ENCODE measurements at regions not wholly inside any gene's neighbourhood (a gene's known extent, or its start where the extent isn't known, plus 50 kb on each side); places are given as distances from the start of the nearest gene placed in this dataset.
"Not testable (repeated sequence)": the region's sequence is repeated elsewhere in the genome, so short reads cannot be mapped to it uniquely, and the experiment has no call there.

DNA sequence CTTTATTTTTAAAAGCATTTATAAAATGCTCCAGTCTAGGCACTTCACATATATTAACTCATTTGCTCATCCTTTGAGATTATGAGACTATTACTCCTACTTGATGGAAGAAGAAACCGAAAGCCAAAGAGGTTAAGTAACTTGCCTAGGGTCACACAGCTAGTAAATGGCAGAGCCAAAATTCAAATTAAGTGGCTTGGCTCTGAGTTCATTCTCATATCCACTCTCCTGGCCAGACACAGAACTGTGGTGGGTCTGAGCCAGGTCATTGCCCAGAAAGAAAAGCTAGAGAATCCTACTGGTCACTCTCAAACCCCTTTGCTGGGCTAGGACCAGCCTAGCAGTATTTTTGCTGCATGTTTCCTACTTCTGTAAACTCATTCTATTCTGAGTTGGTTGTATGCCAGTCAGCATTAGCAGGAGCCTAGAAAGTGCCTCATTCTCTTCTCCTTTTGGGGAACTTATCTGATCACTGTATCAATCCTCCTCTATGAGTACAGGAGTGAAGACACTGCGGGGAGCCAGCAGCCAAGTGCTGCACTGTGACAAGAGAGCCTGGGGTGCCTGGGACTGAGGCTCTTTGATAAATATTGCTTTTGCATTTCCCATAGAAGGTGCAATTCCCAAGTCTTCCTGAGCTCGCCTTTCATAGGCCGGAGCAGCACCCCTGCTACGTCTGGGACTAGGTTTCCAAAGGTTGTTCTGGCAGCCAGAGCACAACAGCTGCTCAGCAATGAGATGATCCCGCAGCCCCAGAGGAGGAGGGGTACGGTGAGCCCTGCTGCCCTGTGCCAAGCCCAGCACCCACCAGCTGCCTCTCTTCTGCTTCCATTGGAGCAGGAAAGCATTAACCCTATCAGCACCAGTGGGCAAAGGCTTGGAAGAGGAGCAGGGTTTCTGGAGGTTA, 728.3 kb downstream of the MAFB start:
- Histone ChIP-seq H3K4me3 (no peak overlapping the region), H3K27ac (no peak overlapping the region), H3K4me1 (replicated peaks; ENCODE audit: insufficient read depth) (no peaks in the 10 kb centered on the region), H2AFZ (no peak overlapping the region), H3K9me2 (ENCODE audit: insufficient read depth) (no peaks in the 10 kb centered on the region), H3K27me3 (ENCODE audit: insufficient read depth, low read depth) (peaks cover 15% of the 10 kb centered on the region; the same call in 1 of the 2 replicates), H3K36me3 (ENCODE audit: low read depth) (no peaks in the 10 kb centered on the region), H3F3A (ENCODE audit: insufficient read depth, low read depth) (no peaks in the 10 kb centered on the region), H3K79me2 (ENCODE audit: low read depth) (no peaks in the 10 kb centered on the region), H3K4me2 (no peak overlapping the region), H3K9me3 (ENCODE audit: insufficient read depth, low read depth) (no peaks in the 10 kb centered on the region), H4K20me1 (ENCODE audit: insufficient read depth) (no peaks in the 10 kb centered on the region)
- CTCF ChIA-PET, result no interaction called here
- intact Hi-C loops (cut with micrococcal nuclease; ENCODE audit: unreplicated experiment), result no loop called here
- POLR2A ChIA-PET (ENCODE audit: unreplicated experiment), result no interaction called here
- TF ChIP-seq, protein P1, sequence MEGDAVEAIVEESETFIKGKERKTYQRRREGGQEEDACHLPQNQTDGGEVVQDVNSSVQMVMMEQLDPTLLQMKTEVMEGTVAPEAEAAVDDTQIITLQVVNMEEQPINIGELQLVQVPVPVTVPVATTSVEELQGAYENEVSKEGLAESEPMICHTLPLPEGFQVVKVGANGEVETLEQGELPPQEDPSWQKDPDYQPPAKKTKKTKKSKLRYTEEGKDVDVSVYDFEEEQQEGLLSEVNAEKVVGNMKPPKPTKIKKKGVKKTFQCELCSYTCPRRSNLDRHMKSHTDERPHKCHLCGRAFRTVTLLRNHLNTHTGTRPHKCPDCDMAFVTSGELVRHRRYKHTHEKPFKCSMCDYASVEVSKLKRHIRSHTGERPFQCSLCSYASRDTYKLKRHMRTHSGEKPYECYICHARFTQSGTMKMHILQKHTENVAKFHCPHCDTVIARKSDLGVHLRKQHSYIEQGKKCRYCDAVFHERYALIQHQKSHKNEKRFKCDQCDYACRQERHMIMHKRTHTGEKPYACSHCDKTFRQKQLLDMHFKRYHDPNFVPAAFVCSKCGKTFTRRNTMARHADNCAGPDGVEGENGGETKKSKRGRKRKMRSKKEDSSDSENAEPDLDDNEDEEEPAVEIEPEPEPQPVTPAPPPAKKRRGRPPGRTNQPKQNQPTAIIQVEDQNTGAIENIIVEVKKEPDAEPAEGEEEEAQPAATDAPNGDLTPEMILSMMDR (conservative IDR thresholded peaks at IDR 0.05), result no peak
- TF ChIP-seq EZH2 (IDR thresholded peaks at IDR 0.05; ENCODE audit: low read depth), result no peak
- DNase-seq, result no peak
- no TSS peak for BruUV-seq (replicated peaks)

DNA sequence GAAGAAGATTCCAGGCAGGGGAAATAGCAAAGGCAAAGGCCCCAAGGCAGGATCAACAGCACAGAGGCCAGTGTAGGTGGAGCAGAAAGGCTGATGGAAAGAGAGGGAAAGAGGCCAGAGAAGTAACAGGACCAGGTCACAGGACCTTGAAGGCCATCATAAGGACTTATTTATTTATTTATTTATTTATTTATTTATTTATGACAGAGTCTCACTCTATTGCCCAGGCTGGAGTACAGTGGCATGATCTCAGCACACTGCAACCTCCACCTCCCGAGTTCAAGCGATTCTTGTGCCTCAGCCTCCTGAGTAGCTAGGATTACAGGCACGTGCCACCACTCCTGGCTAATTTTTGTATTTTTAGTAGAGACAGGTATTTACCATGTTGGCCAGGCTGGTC, 731.1 kb downstream of the MAFB start:
- BruUV-seq (replicated peaks); DNase-seq; H3K4me3 ChIP-seq; intact Hi-C loops (cut with micrococcal nuclease; ENCODE audit: unreplicated experiment); H3K9me2 ChIP-seq (ENCODE audit: insufficient read depth); POLR2A ChIA-PET (ENCODE audit: unreplicated experiment); H3K36me3 ChIP-seq (ENCODE audit: low read depth); H2AFZ ChIP-seq; H3K9me3 ChIP-seq (ENCODE audit: insufficient read depth, low read depth); H3K4me1 ChIP-seq (replicated peaks; ENCODE audit: insufficient read depth); H4K20me1 ChIP-seq (ENCODE audit: insufficient read depth); H3K27ac ChIP-seq; H3K79me2 ChIP-seq (ENCODE audit: low read depth); H3F3A ChIP-seq (ENCODE audit: insufficient read depth, low read depth); H3K4me2 ChIP-seq; CTCF ChIA-PET: not testable (repeated sequence)
- peaks cover 25% of the 10 kb centered on the region for H3K27me3 ChIP-seq (ENCODE audit: insufficient read depth, low read depth)

GRCh38 chr20:39954621-39955020, 734.4 kb downstream of the MAFB start:
- Histone ChIP-seq H3K79me2 (ENCODE audit: low read depth) (no peaks in the 10 kb centered on the region), H3K36me3 (ENCODE audit: low read depth) (no peaks in the 10 kb centered on the region), H3K27me3 (ENCODE audit: insufficient read depth, low read depth) (peaks cover 26% of the 10 kb centered on the region), H2AFZ (no peak overlapping the region), H3K9me3 (ENCODE audit: insufficient read depth, low read depth) (no peaks in the 10 kb centered on the region), H3K4me1 (replicated peaks; ENCODE audit: insufficient read depth) (no peaks in the 10 kb centered on the region), H3F3A (ENCODE audit: insufficient read depth, low read depth) (no peaks in the 10 kb centered on the region), H3K4me2 (no peak overlapping the region), H3K27ac (no peak overlapping the region), H3K4me3 (no peak overlapping the region), H3K9me2 (ENCODE audit: insufficient read depth) (no peaks in the 10 kb centered on the region), H4K20me1 (ENCODE audit: insufficient read depth) (no peaks in the 10 kb centered on the region)
- intact Hi-C loops (cut with micrococcal nuclease; ENCODE audit: unreplicated experiment), result no loop called here
- BruUV-seq (replicated peaks), result no TSS peak
- TF ChIP-seq, protein P1 (conservative IDR thresholded peaks at IDR 0.05), result no peak
- no peak for TF ChIP-seq EZH2 (IDR thresholded peaks at IDR 0.05; ENCODE audit: low read depth)
- ChIA-PET POLR2A (ENCODE audit: unreplicated experiment) (interaction anchor here (0.5 kb wide), 1 partner anchor 9 kb away, joined by 6 read pairs; no protein-coding TSS in a partner anchor), CTCF (no interaction called here)
- no peak for DNase-seq
